ENCODE measurements at regions not wholly inside any gene's neighbourhood (a gene's known extent, or its start where the extent isn't known, plus 50 kb on each side); places are given as distances from the start of the nearest gene placed in this dataset.
"Not testable (repeated sequence)": the region's sequence is repeated elsewhere in the genome, so short reads cannot be mapped to it uniquely, and the experiment has no call there.

GRCh38 chr17:20933040-20933439 is 109.8 kb downstream of the USP22 start:
- TF ChIP-seq CTCF (IDR thresholded peaks at IDR 0.05; ENCODE audit: low read length); EZH2 (optimal IDR thresholded peaks at IDR 0.05; ENCODE audit: low read depth, low read length); EZH2phosphoT487 (IDR thresholded peaks at IDR 0.05; ENCODE audit: low read length): not testable (repeated sequence)

All from MM.1S (cell line).